ENCODE measurements at regions not wholly inside any gene's neighbourhood (a gene's known extent, or its start where the extent isn't known, plus 50 kb on each side); places are given as distances from the start of the nearest gene placed in this dataset.

GRCh38 chr6:71404145-71404966 lies 115.7 kb downstream of the OGFRL1 start:
- H3T11ph ChIP-seq (ENCODE audit: low read length): no peak overlapping the region
- no peak overlapping the region for H2AK5ac ChIP-seq (ENCODE audit: insufficient read length, low read length)
- Mint-ChIP-seq H3K27ac (peak overlapping the region in 2 of 3 experiments; percentile 7 to 96; a peak in 3 of 7 replicates), H3K27me3 (ENCODE audit: low read depth) (no peaks in the 10 kb centered on the region), H3K36me3 (ENCODE audit: insufficient read depth in 1 of 3, low read depth in 3 of 3) (no peaks in the 10 kb centered on the region), H3K4me1 (peaks cover 31 to 32% of the 10 kb centered on the region in 2 experiments), H3K9me3 (no peaks in the 10 kb centered on the region), H3K4me3 (peak overlapping the region in 1 of 2 experiments; percentile 25; a peak in 2 of 5 replicates)
- H3K27ac ChIP-seq (ENCODE audit: insufficient read length, low read depth, low read length): no peak overlapping the region
- no peak overlapping the region for H2BK5ac ChIP-seq (ENCODE audit: insufficient read length, low read length)
- no peak for DNase-seq
- no peaks in the 10 kb centered on the region for H3K23me2 ChIP-seq (ENCODE audit: insufficient read length, low read depth, low read length, poor library complexity, severe bottlenecking)
- H3K79me2 ChIP-seq (ENCODE audit: insufficient read depth, low read length): no peaks in the 10 kb centered on the region
- no peaks in the 10 kb centered on the region for H4K20me1 ChIP-seq (ENCODE audit: control insufficient read depth, insufficient read depth, insufficient read length)
- H3K56ac ChIP-seq (ENCODE audit: insufficient read length, low read depth, low read length): no peak overlapping the region
- H3K27me3 ChIP-seq (ENCODE audit: insufficient read depth, low read length): no peaks in the 10 kb centered on the region
- peaks cover 9% of the 10 kb centered on the region; the same call in 1 of the 2 replicates for H3K4me1 ChIP-seq (ENCODE audit: insufficient read depth, low read length)
- no peak overlapping the region for H3K4me2 ChIP-seq (ENCODE audit: insufficient read depth, insufficient read length, low read length)
- H4K5ac ChIP-seq (ENCODE audit: insufficient read length, low read depth, low read length): no peak overlapping the region
- H3K23ac ChIP-seq (ENCODE audit: insufficient read length, low read depth, low read length): no peak overlapping the region
- no peak overlapping the region for H2BK15ac ChIP-seq (ENCODE audit: low read depth, low read length)
- no peak for TF ChIP-seq CTCF (conservative IDR thresholded peaks at IDR 0.05)
- H2BK120ac ChIP-seq (ENCODE audit: low read depth, low read length, poor library complexity, severe bottlenecking): no peak overlapping the region
- H3K9ac ChIP-seq (ENCODE audit: extremely low read depth, insufficient read length, low read length): no peak overlapping the region
- no CpG with 5 or more reads among the region's 4 CpGs for WGBS (ENCODE audit: extremely low coverage, insufficient read length, low lambda C conversion rate)
- no peak overlapping the region for H2BK20ac ChIP-seq (ENCODE audit: low read depth, low read length, poor library complexity, severe bottlenecking)
- no peaks in the 10 kb centered on the region for H3K9me3 ChIP-seq (ENCODE audit: control insufficient read depth, low read depth, low read length)
- H3K18ac ChIP-seq (ENCODE audit: insufficient read length, low read depth, low read length): no peak overlapping the region
- no peak overlapping the region for H2AFZ ChIP-seq (ENCODE audit: low read length)
- no peak overlapping the region for H2BK12ac ChIP-seq (ENCODE audit: insufficient read length, low read depth, low read length)
- H4K91ac ChIP-seq (ENCODE audit: insufficient read length, low read depth, low read length): no peak overlapping the region
- no peak overlapping the region for H3K4ac ChIP-seq (ENCODE audit: low read depth, low read length)
- no peak overlapping the region for H4K8ac ChIP-seq (replicated peaks; ENCODE audit: insufficient read length, low read depth, low read length)
- peak overlapping the region; percentile 64; the same call in 1 of the 2 replicates for H3K14ac ChIP-seq (ENCODE audit: insufficient read depth, low read length)
- no peaks in the 10 kb centered on the region for H3K79me1 ChIP-seq (ENCODE audit: insufficient read depth, low read depth, low read length, poor library complexity, severe bottlenecking)
